Gastrocnemius medialis (tissue), 4 donors: ENCODE measurements at regions not wholly inside any gene's neighbourhood (a gene's known extent, or its start where the extent isn't known, plus 50 kb on each side); places are given as distances from the start of the nearest gene placed in this dataset.

ENCODE experiments used
- POLR2A ChIP-seq, 2 donors: fragments of 450-650 bp; IDR thresholded peaks; one replicate each; pipeline ENCODE4 v1.6.1; 2017; ENCODE audit warnings: antibody characterized with exemption in 2 of 2, mild to moderate bottlenecking in 2 of 2, moderate library complexity in 2 of 2
- TF ChIP-seq, protein P1 (sequence below), 5 experiments: fragments of 450-650 bp in 3 of 5; fragments of 200-600 bp in 2 of 5; sonication (generic) in 2 of 5; IDR thresholded peaks in 4 of 5; conservative IDR thresholded peaks in 1 of 5; 1 replicate in 4 of 5; 2 replicates in 1 of 5; pipeline ENCODE4 v1.5.1; 2016 to 2019; ENCODE audit warnings: antibody characterized with exemption in 5 of 5, mild to moderate bottlenecking in 3 of 5, moderate library complexity in 3 of 5

DNA sequence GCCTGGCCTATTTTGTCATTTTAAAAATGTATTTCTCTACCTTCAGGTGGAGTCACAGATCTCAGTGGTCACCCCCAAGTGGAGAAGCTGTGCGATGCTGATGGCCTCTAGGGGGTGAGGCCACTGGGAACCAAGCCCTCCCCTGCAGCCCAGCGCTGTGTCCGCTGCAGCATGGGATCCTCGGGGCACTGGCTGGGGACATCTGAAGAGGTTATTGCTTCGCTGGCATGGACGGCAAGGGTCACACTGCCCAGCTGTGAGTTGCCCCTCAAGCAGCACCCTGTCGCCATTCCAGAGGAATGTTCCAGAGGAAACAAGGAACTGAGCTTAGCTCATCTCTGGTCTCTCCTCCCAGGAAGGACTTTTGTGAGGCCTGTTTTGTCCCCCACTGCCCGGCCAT is 119.6 kb upstream of the S1PR3 start:
- TF ChIP-seq, protein P1, sequence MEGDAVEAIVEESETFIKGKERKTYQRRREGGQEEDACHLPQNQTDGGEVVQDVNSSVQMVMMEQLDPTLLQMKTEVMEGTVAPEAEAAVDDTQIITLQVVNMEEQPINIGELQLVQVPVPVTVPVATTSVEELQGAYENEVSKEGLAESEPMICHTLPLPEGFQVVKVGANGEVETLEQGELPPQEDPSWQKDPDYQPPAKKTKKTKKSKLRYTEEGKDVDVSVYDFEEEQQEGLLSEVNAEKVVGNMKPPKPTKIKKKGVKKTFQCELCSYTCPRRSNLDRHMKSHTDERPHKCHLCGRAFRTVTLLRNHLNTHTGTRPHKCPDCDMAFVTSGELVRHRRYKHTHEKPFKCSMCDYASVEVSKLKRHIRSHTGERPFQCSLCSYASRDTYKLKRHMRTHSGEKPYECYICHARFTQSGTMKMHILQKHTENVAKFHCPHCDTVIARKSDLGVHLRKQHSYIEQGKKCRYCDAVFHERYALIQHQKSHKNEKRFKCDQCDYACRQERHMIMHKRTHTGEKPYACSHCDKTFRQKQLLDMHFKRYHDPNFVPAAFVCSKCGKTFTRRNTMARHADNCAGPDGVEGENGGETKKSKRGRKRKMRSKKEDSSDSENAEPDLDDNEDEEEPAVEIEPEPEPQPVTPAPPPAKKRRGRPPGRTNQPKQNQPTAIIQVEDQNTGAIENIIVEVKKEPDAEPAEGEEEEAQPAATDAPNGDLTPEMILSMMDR (IDR thresholded peaks at IDR 0.05 in 4 of 5, conservative IDR thresholded peaks at IDR 0.05 in 1 of 5) = no peak
- TF ChIP-seq POLR2A (IDR thresholded peaks at IDR 0.05) = no peak
